SK-N-MC (cell line): ENCODE measurements at regions not wholly inside any gene's neighbourhood (a gene's known extent, or its start where the extent isn't known, plus 50 kb on each side); places are given as distances from the start of the nearest gene placed in this dataset.

Experiments used
- EZH2 ChIP-seq: fragments of 200-600 bp; sonication (generic); IDR thresholded peaks from one replicate; pipeline ENCODE4 v1.6.1; 2017; ENCODE audit warnings: antibody characterized with exemption
- POLR2AphosphoS5 ChIP-seq: IDR thresholded peaks from 2 replicates; pipeline ENCODE4 v1.6.1; 2012; ENCODE audit warnings: mild to moderate bottlenecking, low read depth, low read length, borderline replicate concordance

GRCh38 chr20:3323398-3323797 lies 84.1 kb downstream of the DNAAF9 start:
- TF ChIP-seq EZH2 = no peak
- no peak for TF ChIP-seq POLR2AphosphoS5
